Gastroesophageal sphincter (tissue), 4 donors: ENCODE measurements at regions not wholly inside any gene's neighbourhood (a gene's known extent, or its start where the extent isn't known, plus 50 kb on each side); places are given as distances from the start of the nearest gene placed in this dataset.
"Not testable (repeated sequence)": the region's sequence is repeated elsewhere in the genome, so short reads cannot be mapped to it uniquely, and the experiment has no call there.

Experiments
- ATAC-seq: fragments of 150-250 bp; one replicate; pipeline ENCODE4 v1.9.1; 2016; ENCODE audit warnings: mild to moderate bottlenecking, moderate library complexity
- H3K27ac ChIP-seq, 4 donors: fragments of 200-600 bp; sonication (generic) in 3 of 4; 1 replicate in 3 of 4; 2 replicates in 1 of 4; pipeline ENCODE4 v1.5.1; 2016 to 2019
- H3K27me3 ChIP-seq: fragments of 200-600 bp; sonication (generic); one replicate; pipeline ENCODE4 v1.5.1; 2019
- H3K36me3 ChIP-seq, 2 donors: fragments of 200-600 bp; sonication (generic); one replicate each; pipeline ENCODE4 v1.5.1; 2019; ENCODE audit warnings: control low read depth in 1 of 2
- H3K4me1 ChIP-seq, 3 donors: fragments of 200-600 bp; sonication (generic); 1 replicate in 2 of 3; 2 replicates in 1 of 3; pipeline ENCODE4 v1.5.1; 2016 to 2019; ENCODE audit warnings: control low read depth in 2 of 3
- H3K4me3 ChIP-seq, 2 donors: fragments of 200-600 bp; sonication (generic); one replicate each; pipeline ENCODE4 v1.5.1; 2019; ENCODE audit warnings: mild to moderate bottlenecking in 1 of 2, moderate library complexity in 1 of 2
- H3K9me3 ChIP-seq, 3 donors: fragments of 200-600 bp; sonication (generic); one replicate each; pipeline ENCODE4 v1.5.1; 2017 to 2019; ENCODE audit warnings: control low read depth in 2 of 3
- EP300 ChIP-seq: sonication (generic); formaldehyde crosslinking; IDR thresholded peaks from one replicate; pipeline ENCODE4 v1.6.1; 2017; ENCODE audit warnings: antibody characterized with exemption, mild to moderate bottlenecking
- POLR2A ChIP-seq, 2 donors: fragments of 450-650 bp; IDR thresholded peaks; one replicate each; pipeline ENCODE4 v1.6.1; 2017; ENCODE audit warnings: antibody characterized with exemption in 2 of 2, mild to moderate bottlenecking in 2 of 2, moderate library complexity in 1 of 2
- POLR2AphosphoS5 ChIP-seq: sonication (generic); formaldehyde crosslinking; IDR thresholded peaks from one replicate; pipeline ENCODE4 v1.6.1; 2017; ENCODE audit warnings: antibody characterized with exemption
- WGBS, 2 donors: methylation state at CpG; one replicate each; pipeline ENCODE4 v1.1.5; 2018; ENCODE audit warnings: low coverage in 1 of 2; 5-methylcytosine and 5-hydroxymethylcytosine counted together
- TF ChIP-seq, protein P1 (sequence below), 4 experiments: fragments of 200-600 bp in 2 of 4; fragments of 450-650 bp in 2 of 4; sonication (generic) in 1 of 4; IDR thresholded peaks; one replicate each; pipeline ENCODE4 v1.5.1; 2017 to 2019; ENCODE audit warnings: antibody characterized with exemption in 4 of 4, mild to moderate bottlenecking in 2 of 4, moderate library complexity in 2 of 4

DNA sequence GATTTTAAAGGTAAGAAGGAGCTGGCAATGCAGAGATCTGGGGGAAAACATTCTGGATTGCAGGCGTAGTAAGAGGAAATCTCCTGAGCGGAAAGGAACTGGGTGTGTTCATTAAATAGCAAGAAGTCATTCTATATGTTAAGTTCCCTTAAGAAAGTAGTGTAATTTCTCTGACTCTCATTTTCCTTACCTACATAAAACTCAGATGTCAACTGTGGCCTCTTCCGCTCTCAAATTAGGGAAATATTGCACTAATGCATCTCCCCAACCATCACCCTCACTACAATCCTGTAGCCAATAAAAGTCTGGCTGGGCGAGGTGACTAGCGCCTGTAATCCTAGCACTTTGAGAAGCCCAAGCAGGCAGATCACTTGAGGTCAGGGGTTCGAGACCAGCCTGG, 89.0 kb upstream of the CDC42EP3 start:
- Histone ChIP-seq H3K4me1 (no peaks in the 10 kb centered on the region), H3K36me3 (no peaks in the 10 kb centered on the region), H3K27me3 (no peaks in the 10 kb centered on the region), H3K27ac (no peak overlapping the region), H3K9me3 (no peaks in the 10 kb centered on the region), H3K4me3 (no peak overlapping the region)
- 79 to 80% methylated on average over 2 to 6 of the region's 6 CpGs for WGBS, 2 donors
- no peak for ATAC-seq
- TF ChIP-seq EP300 (no peak), POLR2AphosphoS5 (no peak), POLR2A (IDR thresholded peaks at IDR 0.05) (no peak)
- TF ChIP-seq, protein P1, sequence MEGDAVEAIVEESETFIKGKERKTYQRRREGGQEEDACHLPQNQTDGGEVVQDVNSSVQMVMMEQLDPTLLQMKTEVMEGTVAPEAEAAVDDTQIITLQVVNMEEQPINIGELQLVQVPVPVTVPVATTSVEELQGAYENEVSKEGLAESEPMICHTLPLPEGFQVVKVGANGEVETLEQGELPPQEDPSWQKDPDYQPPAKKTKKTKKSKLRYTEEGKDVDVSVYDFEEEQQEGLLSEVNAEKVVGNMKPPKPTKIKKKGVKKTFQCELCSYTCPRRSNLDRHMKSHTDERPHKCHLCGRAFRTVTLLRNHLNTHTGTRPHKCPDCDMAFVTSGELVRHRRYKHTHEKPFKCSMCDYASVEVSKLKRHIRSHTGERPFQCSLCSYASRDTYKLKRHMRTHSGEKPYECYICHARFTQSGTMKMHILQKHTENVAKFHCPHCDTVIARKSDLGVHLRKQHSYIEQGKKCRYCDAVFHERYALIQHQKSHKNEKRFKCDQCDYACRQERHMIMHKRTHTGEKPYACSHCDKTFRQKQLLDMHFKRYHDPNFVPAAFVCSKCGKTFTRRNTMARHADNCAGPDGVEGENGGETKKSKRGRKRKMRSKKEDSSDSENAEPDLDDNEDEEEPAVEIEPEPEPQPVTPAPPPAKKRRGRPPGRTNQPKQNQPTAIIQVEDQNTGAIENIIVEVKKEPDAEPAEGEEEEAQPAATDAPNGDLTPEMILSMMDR (IDR thresholded peaks at IDR 0.05) = no peak

DNA sequence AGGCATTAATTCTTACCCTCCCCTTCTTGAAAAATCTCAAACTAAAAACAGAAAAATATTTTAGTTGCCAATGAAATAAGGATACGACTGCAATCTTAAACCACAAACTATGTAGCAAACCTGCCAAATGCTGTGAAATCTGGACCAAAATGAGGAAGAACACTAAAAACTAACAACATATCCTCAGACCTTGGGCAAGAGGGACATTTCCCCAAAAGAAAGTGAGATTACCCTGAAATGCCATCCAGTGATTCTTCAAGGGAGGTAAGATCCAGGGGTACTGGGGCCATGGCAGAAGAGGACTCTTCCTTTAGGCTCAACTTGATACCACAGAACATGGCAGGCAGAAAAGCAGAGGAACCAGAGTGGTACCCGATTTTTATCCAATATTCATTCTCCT, 90.8 kb upstream of the CDC42EP3 start:
- H3K36me3 ChIP-seq, H3K4me1 ChIP-seq, ATAC-seq, H3K4me3 ChIP-seq, H3K27me3 ChIP-seq, H3K27ac ChIP-seq, H3K9me3 ChIP-seq: not testable (repeated sequence)
- 69 to 71% methylated on average over 2 of the region's 2 CpGs for WGBS, 2 donors

GRCh38 chr2:37764739-37765138, 93.3 kb upstream of the CDC42EP3 start:
- Histone ChIP-seq H3K36me3 (no peaks in the 10 kb centered on the region), H3K27me3 (no peaks in the 10 kb centered on the region), H3K9me3 (no peaks in the 10 kb centered on the region), H3K4me1 (peaks cover 2 to 26% (median 8%) of the 10 kb centered on the region in 3 donors), H3K4me3 (no peak overlapping the region), H3K27ac (no peak overlapping the region)
- ATAC-seq = no peak
- WGBS, 2 donors = 38% methylated on average over 1 of the region's 2 CpGs
- TF ChIP-seq EP300 (no peak), POLR2AphosphoS5 (no peak)

DNA sequence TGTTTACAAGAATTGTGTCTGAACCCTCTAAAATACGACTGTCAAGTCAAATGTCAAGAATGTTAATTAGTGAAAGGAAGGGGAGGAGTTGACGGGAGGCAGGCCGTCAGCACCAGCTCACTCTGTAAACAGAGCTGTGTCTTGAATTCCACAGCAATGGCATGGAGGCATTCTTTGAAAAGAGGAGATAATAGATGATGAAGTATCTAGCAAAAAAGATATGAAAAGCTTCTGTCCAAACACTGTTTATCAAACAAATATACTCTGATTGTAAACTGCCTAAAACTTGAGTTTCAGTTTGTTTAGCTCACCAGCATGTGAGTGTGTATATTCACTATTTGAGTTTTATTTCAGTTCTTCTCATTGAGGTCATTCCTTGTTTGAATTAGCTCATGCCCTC, 94.7 kb upstream of the CDC42EP3 start:
- WGBS, 2 donors = 26 to 36% methylated on average over 3 of the region's 3 CpGs
- peaks cover 2 to 28% (median 8%) of the 10 kb centered on the region in 3 donors for H3K4me1 ChIP-seq
- H3K9me3 ChIP-seq = no peaks in the 10 kb centered on the region
- no peak overlapping the region for H3K27ac ChIP-seq
- no peaks in the 10 kb centered on the region for H3K36me3 ChIP-seq
- H3K27me3 ChIP-seq = no peaks in the 10 kb centered on the region
- no peak for ATAC-seq
- TF ChIP-seq, protein P1 (IDR thresholded peaks at IDR 0.05) = no peak
- TF ChIP-seq EP300 = no peak
- no peak for TF ChIP-seq POLR2A (IDR thresholded peaks at IDR 0.05)
- no peak for TF ChIP-seq POLR2AphosphoS5
- no peak overlapping the region for H3K4me3 ChIP-seq

- Histone ChIP-seq H3K4me1 (peaks cover 2 to 37% (median 11%) of the 10 kb centered on the region in 3 donors), H3K9me3 (no peaks in the 10 kb centered on the region), H3K27me3 (no peaks in the 10 kb centered on the region), H3K4me3 (no peak overlapping the region), H3K36me3 (no peaks in the 10 kb centered on the region), H3K27ac (no peak overlapping the region)
- TF ChIP-seq, protein P1 (IDR thresholded peaks at IDR 0.05) = no peak
- no peak for TF ChIP-seq POLR2AphosphoS5
- ATAC-seq = no peak
These were observed 95.6 kb upstream of the CDC42EP3 start for GRCh38 chr2:37767046-37767445.

DNA sequence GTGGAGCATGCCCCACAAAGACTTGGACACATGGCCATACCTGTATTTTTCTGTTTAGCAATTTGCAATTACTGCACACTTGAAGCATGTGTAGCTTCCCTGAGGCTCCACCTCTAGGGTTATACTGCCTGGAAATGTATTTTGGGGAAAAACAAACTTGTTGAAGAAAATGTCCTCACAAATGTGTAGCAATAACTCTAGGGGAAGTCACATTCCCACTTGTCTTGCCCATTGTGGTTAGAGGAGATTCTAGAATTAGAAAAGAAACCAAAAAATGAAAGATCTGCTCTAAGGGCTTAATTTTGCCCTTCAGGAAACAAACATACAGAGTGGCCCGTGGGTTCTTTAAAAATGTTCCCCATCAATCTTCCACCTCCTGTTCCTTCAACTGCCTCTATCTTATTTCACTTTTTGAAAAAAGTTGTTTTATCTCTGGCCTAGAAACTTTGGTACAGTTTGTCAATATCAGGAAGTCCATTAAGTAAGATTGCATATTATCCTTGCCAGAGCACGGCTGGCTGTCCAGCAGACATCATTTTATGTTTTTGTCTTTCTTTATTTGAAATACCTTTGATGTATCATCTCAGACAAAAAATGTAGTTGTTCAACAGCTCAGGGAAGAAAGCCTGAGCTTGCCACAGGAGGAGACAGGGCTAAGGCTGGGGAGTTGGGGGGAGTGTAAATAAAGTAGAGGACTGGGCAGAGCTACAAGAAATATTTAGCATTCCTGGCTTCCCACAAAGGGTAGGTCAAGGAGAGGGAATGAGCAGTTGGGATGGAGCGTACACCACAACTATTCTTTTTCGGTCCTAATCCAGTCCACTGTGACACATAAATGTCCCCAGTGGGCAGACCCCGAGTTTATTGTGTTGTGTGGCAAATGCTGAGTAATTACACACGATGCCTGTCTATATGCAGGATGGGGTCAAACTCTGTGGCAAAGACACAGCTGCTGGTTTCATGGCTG, 96.8 kb upstream of the CDC42EP3 start:
- H3K9me3 ChIP-seq = no peaks in the 10 kb centered on the region
- peak; percentile 75 for ATAC-seq
- no peak for TF ChIP-seq EP300
- TF ChIP-seq POLR2AphosphoS5 = peak; percentile 9
- no peaks in the 10 kb centered on the region for H3K36me3 ChIP-seq
- WGBS, 2 donors = 7 to 19% methylated on average over 4 to 6 of the region's 6 CpGs
- H3K4me3 ChIP-seq = no peak overlapping the region
- peaks cover 2 to 49% (median 13%) of the 10 kb centered on the region in 3 donors for H3K4me1 ChIP-seq
- peak overlapping the region; percentile 29 to 84 (median 66) for H3K27ac ChIP-seq
- H3K27me3 ChIP-seq = no peaks in the 10 kb centered on the region
